ENCODE measurements at regions not wholly inside any gene's neighbourhood (a gene's known extent, or its start where the extent isn't known, plus 50 kb on each side); places are given as distances from the start of the nearest gene placed in this dataset.
A peak's percentile ranks its signal among the peaks of the same experiment; 100 is the strongest.

DNA sequence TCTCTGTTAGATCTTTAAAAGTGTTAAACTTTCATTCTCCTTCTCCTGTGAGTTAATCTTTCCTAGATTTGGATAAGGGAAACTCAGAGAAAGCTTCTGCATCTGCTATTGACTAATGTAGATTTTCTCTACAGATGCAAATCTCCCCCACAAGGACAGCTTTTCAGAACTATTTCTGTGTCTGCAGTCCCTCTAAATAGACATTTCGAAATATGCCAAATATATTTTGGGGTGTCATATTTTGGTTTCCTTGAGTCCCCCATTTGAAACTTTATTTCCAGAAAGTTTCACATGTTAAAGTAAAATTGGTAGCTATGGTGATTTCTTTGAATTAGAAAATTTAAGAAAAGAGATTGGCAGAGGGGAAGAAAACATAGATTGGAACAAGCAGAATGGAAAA is 852.3 kb upstream of the ALCAM start:
- TF ChIP-seq, protein P1, sequence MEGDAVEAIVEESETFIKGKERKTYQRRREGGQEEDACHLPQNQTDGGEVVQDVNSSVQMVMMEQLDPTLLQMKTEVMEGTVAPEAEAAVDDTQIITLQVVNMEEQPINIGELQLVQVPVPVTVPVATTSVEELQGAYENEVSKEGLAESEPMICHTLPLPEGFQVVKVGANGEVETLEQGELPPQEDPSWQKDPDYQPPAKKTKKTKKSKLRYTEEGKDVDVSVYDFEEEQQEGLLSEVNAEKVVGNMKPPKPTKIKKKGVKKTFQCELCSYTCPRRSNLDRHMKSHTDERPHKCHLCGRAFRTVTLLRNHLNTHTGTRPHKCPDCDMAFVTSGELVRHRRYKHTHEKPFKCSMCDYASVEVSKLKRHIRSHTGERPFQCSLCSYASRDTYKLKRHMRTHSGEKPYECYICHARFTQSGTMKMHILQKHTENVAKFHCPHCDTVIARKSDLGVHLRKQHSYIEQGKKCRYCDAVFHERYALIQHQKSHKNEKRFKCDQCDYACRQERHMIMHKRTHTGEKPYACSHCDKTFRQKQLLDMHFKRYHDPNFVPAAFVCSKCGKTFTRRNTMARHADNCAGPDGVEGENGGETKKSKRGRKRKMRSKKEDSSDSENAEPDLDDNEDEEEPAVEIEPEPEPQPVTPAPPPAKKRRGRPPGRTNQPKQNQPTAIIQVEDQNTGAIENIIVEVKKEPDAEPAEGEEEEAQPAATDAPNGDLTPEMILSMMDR (IDR thresholded peaks at IDR 0.05; ENCODE audit: extremely low read depth, missing control alignments), result no peak
- DNase-seq (ENCODE audit: low spot score), result no peak

DNA sequence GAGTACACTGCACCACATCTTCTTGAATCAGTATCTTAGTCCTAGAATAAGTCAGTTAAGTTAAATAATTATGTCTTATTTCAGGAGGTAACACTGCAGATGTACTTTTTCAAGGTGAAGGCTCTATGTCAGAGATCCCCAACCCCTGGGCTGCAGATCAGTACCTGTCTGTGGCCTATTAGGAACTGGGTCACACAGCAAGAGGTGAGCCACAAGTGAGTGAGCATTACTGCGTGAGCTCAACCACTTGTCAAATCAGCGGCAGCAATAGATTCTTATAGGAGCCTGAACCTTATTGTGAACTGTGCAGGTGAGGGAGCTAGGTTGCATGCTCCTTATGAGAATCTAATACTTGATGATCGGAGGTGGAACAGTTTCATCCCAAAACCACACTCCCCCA is 851.9 kb upstream of the ALCAM start:
- DNase-seq (ENCODE audit: low spot score), result no peak
- TF ChIP-seq, protein P1 (IDR thresholded peaks at IDR 0.05; ENCODE audit: extremely low read depth, missing control alignments), result no peak

DNA sequence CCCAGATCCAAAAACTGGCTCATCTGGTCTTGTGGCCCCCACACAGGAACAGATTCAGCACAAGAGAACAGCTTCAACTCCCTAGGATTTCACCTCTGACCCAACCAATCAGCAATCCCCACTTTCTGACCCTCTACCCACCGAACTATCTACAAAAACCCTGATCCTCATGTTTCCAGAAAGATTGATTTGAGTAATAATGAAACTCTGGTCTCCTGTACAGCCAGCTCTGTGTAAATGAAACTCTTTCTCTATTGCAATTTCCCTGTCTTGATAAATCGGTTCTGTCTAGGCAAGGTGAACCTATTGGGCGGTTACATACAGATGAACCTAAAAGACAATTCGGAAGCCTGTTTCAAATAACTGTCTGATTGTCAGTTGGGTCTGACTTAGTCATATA is 847.6 kb upstream of the ALCAM start:
- TF ChIP-seq, protein P1 (IDR thresholded peaks at IDR 0.05; ENCODE audit: extremely low read depth, missing control alignments), result no peak
- DNase-seq (ENCODE audit: low spot score), result no peak

DNA sequence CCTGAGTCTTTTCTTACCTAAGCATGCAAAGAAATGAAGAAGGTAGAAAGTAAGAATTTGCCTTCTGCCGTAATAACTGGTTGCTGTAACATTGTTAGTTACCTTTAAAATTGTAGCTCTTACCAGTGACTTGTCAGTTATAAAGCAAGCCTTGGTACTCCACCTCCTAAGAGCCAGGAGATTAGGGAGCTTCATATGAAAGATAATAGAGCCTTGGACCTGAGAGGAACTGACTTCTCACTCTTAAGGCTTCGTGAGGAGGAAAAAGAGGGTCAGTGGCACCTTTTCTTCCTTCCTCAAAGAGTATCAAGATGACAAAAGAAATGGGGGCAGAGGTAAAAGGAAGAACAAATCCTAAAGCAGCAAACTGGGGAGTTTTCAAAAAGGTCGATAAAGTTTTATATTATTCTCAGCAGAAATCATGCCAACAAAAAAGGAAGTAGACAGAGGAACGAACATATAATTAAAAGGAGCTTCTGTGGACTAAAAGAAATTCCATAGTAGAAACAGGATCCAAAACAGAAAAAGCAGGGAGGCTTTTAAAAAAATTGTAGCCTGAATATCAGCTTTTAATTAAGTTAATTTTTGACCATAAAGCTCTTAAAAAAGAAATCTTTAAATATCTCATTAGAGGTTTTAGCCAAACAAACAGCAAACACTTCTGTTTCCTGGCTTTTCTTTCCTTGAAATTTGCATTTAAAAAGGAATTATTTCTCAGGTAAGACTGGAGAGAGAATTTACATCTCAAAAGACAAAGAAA is 847.1 kb upstream of the ALCAM start:
- no peak for DNase-seq (ENCODE audit: low spot score)
- TF ChIP-seq, protein P1 (IDR thresholded peaks at IDR 0.05; ENCODE audit: extremely low read depth, missing control alignments), result no peak

DNA sequence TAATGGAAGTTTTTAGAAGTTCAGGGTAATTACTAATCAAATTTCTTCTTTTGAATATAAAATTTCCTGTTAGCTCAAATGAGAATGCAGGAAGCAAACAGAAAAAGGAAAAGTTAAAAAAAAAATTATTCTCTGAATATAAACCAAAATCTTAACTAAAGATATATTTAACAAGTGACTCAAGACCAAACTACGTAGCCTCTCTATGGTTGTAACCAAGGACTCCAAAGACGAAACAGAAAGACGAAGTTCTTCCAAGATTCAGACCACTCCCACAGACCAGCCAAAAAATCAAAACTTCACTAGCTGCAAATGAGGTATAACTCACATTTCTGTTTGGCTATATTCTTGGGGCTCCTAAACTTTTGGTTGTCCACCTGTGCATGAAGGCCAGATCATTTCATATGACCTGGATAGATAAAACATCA is 846.5 kb upstream of the ALCAM start:
- peak; percentile 44 for DNase-seq (ENCODE audit: low spot score)
- TF ChIP-seq, protein P1 (IDR thresholded peaks at IDR 0.05; ENCODE audit: extremely low read depth, missing control alignments), result no peak

DNA sequence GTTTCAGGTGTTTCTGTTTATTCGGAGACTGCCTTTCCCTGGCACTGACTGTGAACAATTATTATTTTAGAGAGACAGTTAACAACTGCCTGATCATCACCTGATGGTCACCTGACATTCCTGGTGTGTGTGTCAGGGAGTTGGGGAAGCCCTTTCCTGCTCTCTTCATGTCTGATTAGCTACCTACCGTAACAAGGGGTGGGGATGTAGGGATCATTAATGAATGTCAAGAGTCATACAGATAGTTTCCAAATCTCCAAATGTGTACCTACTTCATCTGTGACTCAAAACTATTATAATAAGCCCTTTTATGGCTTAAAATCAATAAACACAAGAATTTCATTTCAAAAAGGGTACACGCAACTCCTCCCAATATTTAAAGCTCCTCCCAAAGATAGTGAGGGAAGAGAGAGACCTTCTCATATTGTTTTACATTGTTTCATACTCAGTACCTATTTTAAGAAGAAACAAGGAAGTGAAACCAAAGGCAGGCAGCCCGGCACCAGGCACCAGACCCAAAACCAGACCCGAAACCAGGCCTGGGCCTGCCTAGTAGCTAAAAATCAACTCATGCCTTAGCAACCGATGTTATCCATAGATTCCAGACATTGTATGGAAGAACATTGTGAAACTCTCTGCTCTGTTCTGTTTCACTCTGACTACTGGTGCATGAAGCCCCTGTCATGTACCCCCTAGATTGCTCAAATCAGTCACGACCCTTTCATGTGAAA is 844.9 kb upstream of the ALCAM start:
- DNase-seq (ENCODE audit: low spot score), result no peak
- TF ChIP-seq, protein P1 (IDR thresholded peaks at IDR 0.05; ENCODE audit: extremely low read depth, missing control alignments), result no peak

DNA sequence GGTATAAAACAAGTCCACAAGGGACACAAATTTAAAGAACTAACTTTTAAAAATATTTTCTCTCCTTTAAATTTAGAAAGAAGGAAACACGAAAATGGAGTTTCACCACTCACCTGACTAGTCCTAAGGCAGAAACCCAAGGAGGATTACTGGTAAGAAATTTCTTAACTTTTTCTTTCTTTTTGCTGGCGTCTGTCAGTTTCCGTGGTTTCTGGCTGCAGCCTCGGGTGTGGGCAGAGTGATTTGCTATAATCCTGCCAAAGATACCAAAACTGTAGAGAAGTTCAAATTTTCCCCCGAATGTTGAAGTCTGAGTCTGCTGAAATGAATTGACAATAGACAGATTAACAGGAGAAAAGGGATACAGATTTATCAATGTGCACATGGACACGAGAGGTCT is 843.6 kb upstream of the ALCAM start:
- no peak for DNase-seq (ENCODE audit: low spot score)
- TF ChIP-seq, protein P1 (IDR thresholded peaks at IDR 0.05; ENCODE audit: extremely low read depth, missing control alignments), result no peak

Measured in GM20000 (cell line).